OCI-LY7 (cell line): ENCODE measurements at regions not wholly inside any gene's neighbourhood (a gene's known extent, or its start where the extent isn't known, plus 50 kb on each side); places are given as distances from the start of the nearest gene placed in this dataset.

ENCODE experiments used
- EZH2phosphoT487 ChIP-seq: fragments of 200-600 bp; sonication (generic); IDR thresholded peaks from 2 replicates; pipeline ENCODE4 v1.6.1; 2018; ENCODE audit warnings: low read depth, borderline replicate concordance, mild to moderate bottlenecking, mixed run types, antibody characterized with exemption, low read length, moderate library complexity, mixed read lengths
- TF ChIP-seq, protein P1 (sequence below): fragments of 200-600 bp; sonication (generic); conservative IDR thresholded peaks from 2 replicates; pipeline ENCODE4 v1.5.1; 2014; ENCODE audit warnings: mild to moderate bottlenecking, antibody characterized with exemption, low read length, moderate library complexity, mixed read lengths

DNA sequence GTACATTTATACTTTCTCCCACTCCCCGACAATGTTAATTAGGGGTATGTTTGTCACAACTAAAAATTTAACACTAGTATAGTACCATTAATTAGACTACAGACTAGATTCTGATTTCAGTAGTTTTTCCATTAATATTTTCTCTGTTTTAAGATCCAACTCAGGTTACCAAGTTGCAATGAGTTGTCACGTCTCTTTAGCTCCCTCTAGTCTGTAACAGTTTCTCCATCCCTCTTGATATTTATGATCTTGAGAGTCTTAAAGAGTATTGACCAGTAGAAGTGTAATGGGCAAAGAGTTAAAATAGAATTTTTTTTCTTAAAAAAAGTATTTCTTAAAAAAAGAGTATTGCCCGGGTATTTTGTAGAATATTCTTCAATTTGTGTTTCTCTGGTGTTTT lies 598.1 kb downstream of the TBC1D4 start:
- TF ChIP-seq, protein P1, sequence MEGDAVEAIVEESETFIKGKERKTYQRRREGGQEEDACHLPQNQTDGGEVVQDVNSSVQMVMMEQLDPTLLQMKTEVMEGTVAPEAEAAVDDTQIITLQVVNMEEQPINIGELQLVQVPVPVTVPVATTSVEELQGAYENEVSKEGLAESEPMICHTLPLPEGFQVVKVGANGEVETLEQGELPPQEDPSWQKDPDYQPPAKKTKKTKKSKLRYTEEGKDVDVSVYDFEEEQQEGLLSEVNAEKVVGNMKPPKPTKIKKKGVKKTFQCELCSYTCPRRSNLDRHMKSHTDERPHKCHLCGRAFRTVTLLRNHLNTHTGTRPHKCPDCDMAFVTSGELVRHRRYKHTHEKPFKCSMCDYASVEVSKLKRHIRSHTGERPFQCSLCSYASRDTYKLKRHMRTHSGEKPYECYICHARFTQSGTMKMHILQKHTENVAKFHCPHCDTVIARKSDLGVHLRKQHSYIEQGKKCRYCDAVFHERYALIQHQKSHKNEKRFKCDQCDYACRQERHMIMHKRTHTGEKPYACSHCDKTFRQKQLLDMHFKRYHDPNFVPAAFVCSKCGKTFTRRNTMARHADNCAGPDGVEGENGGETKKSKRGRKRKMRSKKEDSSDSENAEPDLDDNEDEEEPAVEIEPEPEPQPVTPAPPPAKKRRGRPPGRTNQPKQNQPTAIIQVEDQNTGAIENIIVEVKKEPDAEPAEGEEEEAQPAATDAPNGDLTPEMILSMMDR = peak; percentile 48; the same call in 1 of the 2 replicates
- TF ChIP-seq EZH2phosphoT487 = no peak
